ENCODE measurements at regions not wholly inside any gene's neighbourhood (a gene's known extent, or its start where the extent isn't known, plus 50 kb on each side); places are given as distances from the start of the nearest gene placed in this dataset.

- Histone ChIP-seq H3K27ac (ENCODE audit: low read depth, low read length) (no peak overlapping the region), H3K4me1 (ENCODE audit: control insufficient read depth in 2 of 2, insufficient read depth in 2 of 2, low read length in 2 of 2) (peaks cover 0 to 4% of the 10 kb centered on the region in 2 donors), H3K36me3 (ENCODE audit: control insufficient read depth in 2 of 3, insufficient read depth in 3 of 3, low read length in 3 of 3) (no peaks in the 10 kb centered on the region), H3K27me3 (ENCODE audit: control insufficient read depth in 2 of 2, insufficient read depth in 2 of 2, low read length in 2 of 2) (no peaks in the 10 kb centered on the region), H3K9me3 (ENCODE audit: control insufficient read depth in 2 of 3, low read length in 3 of 3) (no peaks in the 10 kb centered on the region), H3K4me3 (ENCODE audit: low read length) (no peak overlapping the region)
- POLR2A ChIA-PET = no interaction called here
- no peaks in the 10 kb centered on the region for H3K36me3 Mint-ChIP-seq
- ATAC-seq (no peak), DNase-seq (no peak)
- CTCF ChIA-PET = interaction anchor here (1.4 to 1.9 kb wide), 2 partner anchors 84 to 86 kb away, joined by 3 to 6 read pairs; no protein-coding TSS in a partner anchor
- peaks cover 6 to 17% (median 12%) of the 10 kb centered on the region in 7 donors for H3K4me1 Mint-ChIP-seq
- H3K4me3 Mint-ChIP-seq = peak overlapping the region in 1 of 10 donors; percentile 38
- intact Hi-C loops (cut with micrococcal nuclease) = no loop called here
- H3K27ac Mint-ChIP-seq = peak overlapping the region in 2 of 9 donors; percentile 3 to 22
- peaks cover 0 to 2% (median 0%) of the 10 kb centered on the region in 11 donors for H3K9me3 Mint-ChIP-seq
- peaks cover 6 to 16% (median 8%) of the 10 kb centered on the region in 5 donors for H3K27me3 Mint-ChIP-seq
Observed at GRCh38 chr6:37570482-37571133, 70.9 kb upstream of the CCDC167 start.

DNA sequence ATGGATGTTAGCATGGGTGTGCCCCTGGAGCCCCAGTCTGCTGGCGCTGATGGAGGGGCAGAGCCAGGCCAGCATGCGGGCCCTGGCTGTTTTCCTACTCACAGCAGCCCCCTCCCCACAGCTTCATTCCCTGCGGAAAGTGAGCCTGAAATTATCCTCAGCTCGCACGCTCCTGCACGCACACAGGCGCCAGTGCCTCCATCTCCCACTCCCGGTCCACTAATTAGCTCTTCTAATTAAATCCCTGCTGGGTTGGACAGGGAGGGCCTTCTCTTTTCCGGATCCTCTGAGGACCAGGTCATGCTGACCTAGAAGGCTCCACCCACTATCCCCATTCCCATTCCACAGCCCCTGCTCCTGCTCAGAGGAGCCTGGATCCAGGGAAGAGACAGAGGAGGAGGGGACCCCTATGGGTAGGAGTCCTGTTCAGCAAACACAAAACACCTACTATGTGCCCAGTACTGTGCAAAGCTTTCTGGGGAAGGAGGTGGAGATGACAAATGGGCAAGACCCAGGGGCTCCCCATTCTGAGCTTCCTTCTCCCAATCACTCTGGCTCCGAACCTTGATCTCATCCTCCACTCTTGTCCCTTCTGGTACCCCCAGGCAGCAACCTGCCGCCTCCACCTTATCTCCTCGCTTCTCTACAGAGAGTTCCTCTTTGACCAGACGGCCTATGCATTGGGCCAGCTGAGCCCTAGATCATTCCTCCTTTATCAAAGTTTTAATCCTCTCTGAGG, 70.2 kb upstream of the CCDC167 start:
- DNase-seq = no peak
- H3K9me3 Mint-ChIP-seq = peaks cover 0 to 2% (median 0%) of the 10 kb centered on the region in 11 donors
- POLR2A ChIA-PET = no interaction called here
- Histone ChIP-seq H3K27me3 (ENCODE audit: control insufficient read depth in 2 of 2, insufficient read depth in 2 of 2, low read length in 2 of 2) (no peaks in the 10 kb centered on the region), H3K4me3 (ENCODE audit: low read length) (no peak overlapping the region), H3K36me3 (ENCODE audit: control insufficient read depth in 2 of 3, insufficient read depth in 3 of 3, low read length in 3 of 3) (no peaks in the 10 kb centered on the region), H3K27ac (ENCODE audit: low read depth, low read length) (no peak overlapping the region), H3K4me1 (ENCODE audit: control insufficient read depth in 2 of 2, insufficient read depth in 2 of 2, low read length in 2 of 2) (peaks cover 0 to 4% of the 10 kb centered on the region in 2 donors), H3K9me3 (ENCODE audit: control insufficient read depth in 2 of 3, low read length in 3 of 3) (no peaks in the 10 kb centered on the region)
- ATAC-seq = no peak
- H3K27me3 Mint-ChIP-seq = peaks cover 3 to 21% (median 11%) of the 10 kb centered on the region in 5 donors
- peak overlapping the region in 2 of 9 donors; percentile 3 to 22 for H3K27ac Mint-ChIP-seq
- H3K4me1 Mint-ChIP-seq = peaks cover 6 to 20% (median 12%) of the 10 kb centered on the region in 7 donors
- intact Hi-C loops (cut with micrococcal nuclease) = loop anchor here in 1 of 2 donors (5.0 kb wide), 1 partner anchor 122 kb away; no protein-coding TSS in a partner anchor
- CTCF ChIA-PET = interaction anchor here (1.4 to 1.9 kb wide), 2 partner anchors 84 to 85 kb away, joined by 3 to 6 read pairs; no protein-coding TSS in a partner anchor
- H3K36me3 Mint-ChIP-seq = no peaks in the 10 kb centered on the region
- H3K4me3 Mint-ChIP-seq = peak overlapping the region in 1 of 10 donors; percentile 38

DNA sequence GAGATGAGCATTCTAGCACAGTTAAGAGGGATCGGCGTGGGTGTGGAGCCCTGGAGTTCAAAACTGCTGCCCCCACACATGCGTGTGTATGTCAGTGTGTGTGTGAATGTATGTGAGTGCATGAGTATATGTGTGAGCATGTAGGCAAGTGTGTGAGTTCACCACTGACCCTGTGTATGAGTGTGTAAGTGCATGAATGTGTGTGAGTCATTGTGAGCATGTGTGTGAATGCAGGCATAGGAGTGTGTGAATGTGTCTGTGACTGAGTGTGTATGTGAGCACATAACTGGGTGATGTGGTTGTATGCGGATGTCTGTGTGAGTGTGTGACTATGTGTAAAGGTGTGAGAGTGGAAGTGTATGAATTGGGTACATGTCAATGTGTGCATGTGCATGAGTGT, 69.6 kb upstream of the CCDC167 start:
- intact Hi-C loops (cut with micrococcal nuclease) = loop anchor here in 1 of 2 donors (5.0 kb wide), 1 partner anchor 123 kb away; no protein-coding TSS in a partner anchor
- Mint-ChIP-seq H3K27me3 (peaks cover 3 to 27% (median 11%) of the 10 kb centered on the region in 5 donors), H3K27ac (peak overlapping the region in 1 of 9 donors; percentile 65), H3K9me3 (peaks cover 0 to 2% (median 0%) of the 10 kb centered on the region in 11 donors), H3K4me1 (peaks cover 6 to 21% (median 12%) of the 10 kb centered on the region in 7 donors), H3K4me3 (no peak overlapping the region), H3K36me3 (no peaks in the 10 kb centered on the region)
- no peak for DNase-seq
- no peaks in the 10 kb centered on the region for H3K36me3 ChIP-seq (ENCODE audit: control insufficient read depth in 2 of 3, insufficient read depth in 3 of 3, low read length in 3 of 3)
- H3K27me3 ChIP-seq (ENCODE audit: control insufficient read depth in 2 of 2, insufficient read depth in 2 of 2, low read length in 2 of 2) = no peaks in the 10 kb centered on the region
- no peaks in the 10 kb centered on the region for H3K9me3 ChIP-seq (ENCODE audit: control insufficient read depth in 2 of 3, low read length in 3 of 3)
- peaks cover 0 to 4% of the 10 kb centered on the region in 2 donors for H3K4me1 ChIP-seq (ENCODE audit: control insufficient read depth in 2 of 2, insufficient read depth in 2 of 2, low read length in 2 of 2)
- no peak overlapping the region for H3K27ac ChIP-seq (ENCODE audit: low read depth, low read length)
- ChIA-PET CTCF (no interaction called here), POLR2A (no interaction called here)
- H3K4me3 ChIP-seq (ENCODE audit: low read length) = no peak overlapping the region
- ATAC-seq = no peak

DNA sequence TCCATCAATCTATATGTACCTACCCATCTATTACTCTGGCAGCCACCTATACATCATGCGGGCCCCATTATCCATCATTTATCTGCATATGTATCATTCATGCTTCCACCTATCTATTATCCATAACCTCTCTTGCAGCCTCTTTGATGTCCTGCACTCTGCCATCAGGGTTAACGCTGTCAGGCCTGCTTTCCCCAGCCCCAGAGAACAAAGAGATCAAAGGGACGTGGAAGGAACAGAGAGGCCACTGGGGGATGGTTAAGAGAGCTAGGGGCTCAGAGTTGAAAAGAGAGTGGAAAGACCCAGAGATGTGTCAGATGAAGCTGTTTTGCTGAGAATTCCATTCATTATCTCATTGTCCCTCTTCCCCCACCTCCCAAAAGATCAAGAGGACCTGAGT, 67.3 kb upstream of the CCDC167 start:
- H3K27me3 Mint-ChIP-seq = peaks cover 3 to 28% (median 11%) of the 10 kb centered on the region in 5 donors
- H3K27ac ChIP-seq (ENCODE audit: low read depth, low read length) = no peak overlapping the region
- peak overlapping the region in 8 of 10 donors; percentile 29 to 80 (median 56) for H3K4me3 Mint-ChIP-seq
- peak overlapping the region in 2 of 9 donors; percentile 8 to 12 for H3K27ac Mint-ChIP-seq
- peaks cover 0 to 4% of the 10 kb centered on the region in 2 donors for H3K4me1 ChIP-seq (ENCODE audit: control insufficient read depth in 2 of 2, insufficient read depth in 2 of 2, low read length in 2 of 2)
- H3K9me3 ChIP-seq (ENCODE audit: control insufficient read depth in 2 of 3, low read length in 3 of 3) = no peaks in the 10 kb centered on the region
- ChIA-PET CTCF (interaction anchor here (0.8 to 2.7 kb wide), 9 partner anchors 8 to 126 kb away, joined by 3 to 31 read pairs (median 4); no protein-coding TSS in a partner anchor), POLR2A (interaction anchor here (1.3 kb wide), 2 partner anchors 51 to 64 kb away, joined by 4 to 5 read pairs; no protein-coding TSS in a partner anchor)
- H3K36me3 Mint-ChIP-seq = no peaks in the 10 kb centered on the region
- ATAC-seq = no peak
- no peaks in the 10 kb centered on the region for H3K27me3 ChIP-seq (ENCODE audit: control insufficient read depth in 2 of 2, insufficient read depth in 2 of 2, low read length in 2 of 2)
- DNase-seq = no peak
- no peaks in the 10 kb centered on the region for H3K36me3 ChIP-seq (ENCODE audit: control insufficient read depth in 2 of 3, insufficient read depth in 3 of 3, low read length in 3 of 3)
- intact Hi-C loops (cut with micrococcal nuclease) = loop anchor here (1.0 to 5.0 kb wide), 8 partner anchors 50 to 242 kb away; no protein-coding TSS in a partner anchor
- H3K4me1 Mint-ChIP-seq = peaks cover 6 to 21% (median 12%) of the 10 kb centered on the region in 7 donors
- peaks cover 0 to 1% (median 0%) of the 10 kb centered on the region in 11 donors for H3K9me3 Mint-ChIP-seq
- no peak overlapping the region for H3K4me3 ChIP-seq (ENCODE audit: low read length)

GRCh38 chr6:37566111-37566949, 66.6 kb upstream of the CCDC167 start:
- Histone ChIP-seq H3K4me1 (ENCODE audit: control insufficient read depth in 2 of 2, insufficient read depth in 2 of 2, low read length in 2 of 2) (peaks cover 0 to 4% of the 10 kb centered on the region in 2 donors), H3K4me3 (ENCODE audit: low read length) (peak overlapping the region; percentile 52), H3K9me3 (ENCODE audit: control insufficient read depth in 2 of 3, low read length in 3 of 3) (no peaks in the 10 kb centered on the region), H3K27me3 (ENCODE audit: control insufficient read depth in 2 of 2, insufficient read depth in 2 of 2, low read length in 2 of 2) (no peaks in the 10 kb centered on the region), H3K36me3 (ENCODE audit: control insufficient read depth in 2 of 3, insufficient read depth in 3 of 3, low read length in 3 of 3) (no peaks in the 10 kb centered on the region), H3K27ac (ENCODE audit: low read depth, low read length) (no peak overlapping the region)
- peak; percentile 45 to 86 (median 70) for DNase-seq
- ChIA-PET CTCF (interaction anchor here (0.6 to 2.7 kb wide), 20 partner anchors 9 to 799 kb away, joined by 3 to 31 read pairs (median 4); no protein-coding TSS in a partner anchor), POLR2A (interaction anchor here (0.7 to 1.3 kb wide), 6 partner anchors 15 to 82 kb away, joined by 3 to 6 read pairs (median 4); no protein-coding TSS in a partner anchor)
- Mint-ChIP-seq H3K4me1 (peaks cover 6 to 21% (median 12%) of the 10 kb centered on the region in 7 donors), H3K9me3 (no peaks in the 10 kb centered on the region), H3K27ac (peak overlapping the region in 2 of 9 donors; percentile 8 to 12), H3K4me3 (peak overlapping the region in 9 of 10 donors; percentile 37 to 80 (median 63)), H3K27me3 (peaks cover 3 to 28% (median 11%) of the 10 kb centered on the region in 5 donors), H3K36me3 (no peaks in the 10 kb centered on the region)
- peak; percentile 93 for ATAC-seq
- intact Hi-C loops (cut with micrococcal nuclease) = loop anchor here (1.0 to 5.0 kb wide), 8 partner anchors 49 to 242 kb away; no protein-coding TSS in a partner anchor
